ENCODE measurements at regions not wholly inside any gene's neighbourhood (a gene's known extent, or its start where the extent isn't known, plus 50 kb on each side); places are given as distances from the start of the nearest gene placed in this dataset.

GRCh38 chr5:114657342-114658130 is 295.7 kb downstream of the KCNN2 start:
- no peak overlapping the region for H3K27ac Mint-ChIP-seq

GRCh38 chr5:114649878-114650277 is 288.0 kb downstream of the KCNN2 start:
- no peaks in the 10 kb centered on the region for H3K36me3 Mint-ChIP-seq
- Histone ChIP-seq H3K4me3 (no peak overlapping the region), H3K36me3 (no peaks in the 10 kb centered on the region), H3K79me2 (ENCODE audit: low read depth) (no peaks in the 10 kb centered on the region), H2AFZ (replicated peaks) (no peak overlapping the region), H3K4me1 (no peaks in the 10 kb centered on the region), H3K4me2 (no peak overlapping the region), H3F3A (ENCODE audit: low read depth) (no peaks in the 10 kb centered on the region), H3K27ac (no peak overlapping the region), H3K9ac (no peak overlapping the region), H3K27me3 (no peaks in the 10 kb centered on the region), H3K9me3 (ENCODE audit: low read depth) (no peaks in the 10 kb centered on the region), H4K20me1 (ENCODE audit: low read depth) (no peaks in the 10 kb centered on the region)
- DNase-seq (ENCODE audit: low spot score) = no peak
- H3K9me3 Mint-ChIP-seq = no peaks in the 10 kb centered on the region
- TF ChIP-seq EZH2 (IDR thresholded peaks at IDR 0.05) (no peak), EZH2phosphoT487 (IDR thresholded peaks at IDR 0.05) (no peak), CTCF (IDR thresholded peaks at IDR 0.05) (no peak)
- no peak overlapping the region for H3K4me3 Mint-ChIP-seq
- no peak overlapping the region for H3K27ac Mint-ChIP-seq
- peaks cover 2% of the 10 kb centered on the region for H3K27me3 Mint-ChIP-seq (ENCODE audit: insufficient read depth, low read depth)
- H3K4me1 Mint-ChIP-seq = no peaks in the 10 kb centered on the region

More at GRCh38 chr5:114657342-114658130, 295.7 kb downstream of the KCNN2 start:
- H3K4me2 ChIP-seq = no peak overlapping the region
- H2AFZ ChIP-seq (replicated peaks) = no peak overlapping the region
- no peak for TF ChIP-seq EZH2phosphoT487 (IDR thresholded peaks at IDR 0.05)
- no peak for TF ChIP-seq EZH2 (IDR thresholded peaks at IDR 0.05)
- no peak for TF ChIP-seq CTCF (IDR thresholded peaks at IDR 0.05)
- no peaks in the 10 kb centered on the region for H3K9me3 ChIP-seq (ENCODE audit: low read depth)
- no peak for DNase-seq (ENCODE audit: low spot score)
- no peaks in the 10 kb centered on the region for H3F3A ChIP-seq (ENCODE audit: low read depth)
- H3K4me1 ChIP-seq = no peaks in the 10 kb centered on the region
- no peaks in the 10 kb centered on the region for H3K36me3 Mint-ChIP-seq
- H3K79me2 ChIP-seq (ENCODE audit: low read depth) = no peaks in the 10 kb centered on the region
- no peak overlapping the region for H3K4me3 Mint-ChIP-seq
- no peak overlapping the region for H3K4me3 ChIP-seq
- no peaks in the 10 kb centered on the region for H3K27me3 ChIP-seq
- H3K27ac ChIP-seq = no peak overlapping the region
- H3K27me3 Mint-ChIP-seq (ENCODE audit: insufficient read depth, low read depth) = peaks cover 6% of the 10 kb centered on the region
- no peaks in the 10 kb centered on the region for H3K4me1 Mint-ChIP-seq
- H4K20me1 ChIP-seq (ENCODE audit: low read depth) = no peaks in the 10 kb centered on the region
- no peaks in the 10 kb centered on the region for H3K36me3 ChIP-seq
- no peak overlapping the region for H3K9ac ChIP-seq
- H3K9me3 Mint-ChIP-seq = no peaks in the 10 kb centered on the region

GRCh38 chr5:114648940-114649339 is 287.1 kb downstream of the KCNN2 start:
- Histone ChIP-seq H3K27ac (no peak overlapping the region), H3F3A (ENCODE audit: low read depth) (no peaks in the 10 kb centered on the region), H3K4me3 (no peak overlapping the region), H3K36me3 (no peaks in the 10 kb centered on the region), H3K79me2 (ENCODE audit: low read depth) (no peaks in the 10 kb centered on the region), H3K9ac (no peak overlapping the region), H4K20me1 (ENCODE audit: low read depth) (no peaks in the 10 kb centered on the region), H3K27me3 (no peaks in the 10 kb centered on the region), H3K4me1 (no peaks in the 10 kb centered on the region), H3K9me3 (ENCODE audit: low read depth) (no peaks in the 10 kb centered on the region), H3K4me2 (no peak overlapping the region), H2AFZ (replicated peaks) (no peak overlapping the region)
- Mint-ChIP-seq H3K27me3 (ENCODE audit: insufficient read depth, low read depth) (no peaks in the 10 kb centered on the region), H3K4me3 (no peak overlapping the region), H3K4me1 (no peaks in the 10 kb centered on the region), H3K36me3 (no peaks in the 10 kb centered on the region), H3K9me3 (no peaks in the 10 kb centered on the region), H3K27ac (no peak overlapping the region)
- TF ChIP-seq CTCF (IDR thresholded peaks at IDR 0.05) (no peak), EZH2phosphoT487 (IDR thresholded peaks at IDR 0.05) (no peak), EZH2 (IDR thresholded peaks at IDR 0.05) (no peak)
- no peak for DNase-seq (ENCODE audit: low spot score)
